ENCODE measurements at regions not wholly inside any gene's neighbourhood (a gene's known extent, or its start where the extent isn't known, plus 50 kb on each side); places are given as distances from the start of the nearest gene placed in this dataset.

- no peaks in the 10 kb centered on the region for H4K20me1 ChIP-seq (ENCODE audit: insufficient read depth, poor library complexity, severe bottlenecking)
- 88% methylated on average over 6 of the region's 6 CpGs for WGBS (ENCODE audit: low lambda C conversion rate, missing lambda C conversion rate)
- H3K4me3 ChIP-seq = no peak overlapping the region
- no peak overlapping the region for H2AFZ ChIP-seq
- TF ChIP-seq EZH2phosphoT487 (IDR thresholded peaks at IDR 0.05; ENCODE audit: low read depth, severe bottlenecking, unreplicated experiment) (no peak), EZH2 (IDR thresholded peaks at IDR 0.05; ENCODE audit: borderline replicate concordance) (no peak), CTCF (IDR thresholded peaks at IDR 0.05; ENCODE audit: poor library complexity) (no peak)
- H3K4me2 ChIP-seq = no peak overlapping the region
- H3K9me3 ChIP-seq (ENCODE audit: low read depth) = no peaks in the 10 kb centered on the region
- no peak for DNase-seq (ENCODE audit: low spot score)
- H3K27me3 ChIP-seq = no peaks in the 10 kb centered on the region
- no peaks in the 10 kb centered on the region for H3K9me2 ChIP-seq (replicated peaks; ENCODE audit: insufficient read depth)
- H3K4me1 ChIP-seq (ENCODE audit: insufficient read depth) = no peaks in the 10 kb centered on the region
- H3K36me3 ChIP-seq (replicated peaks; ENCODE audit: insufficient read depth, low read depth) = no peaks in the 10 kb centered on the region
- H3K27ac ChIP-seq = no peak overlapping the region
- no peaks in the 10 kb centered on the region for H3K79me2 ChIP-seq
Measured at GRCh38 chr2:118716102-118716501, 131.3 kb downstream of the EN1 start.

- Histone ChIP-seq H3K36me3 (replicated peaks; ENCODE audit: insufficient read depth, low read depth) (no peaks in the 10 kb centered on the region), H3K27ac (no peak overlapping the region), H2AFZ (no peak overlapping the region), H3K27me3 (no peaks in the 10 kb centered on the region), H3K4me2 (no peak overlapping the region), H3K4me3 (no peak overlapping the region), H3K9me2 (replicated peaks; ENCODE audit: insufficient read depth) (no peaks in the 10 kb centered on the region), H3K9me3 (ENCODE audit: low read depth) (no peaks in the 10 kb centered on the region), H3K79me2 (no peaks in the 10 kb centered on the region), H4K20me1 (ENCODE audit: insufficient read depth, poor library complexity, severe bottlenecking) (no peaks in the 10 kb centered on the region), H3K4me1 (ENCODE audit: insufficient read depth) (no peaks in the 10 kb centered on the region)
- WGBS (ENCODE audit: low lambda C conversion rate, missing lambda C conversion rate) = 89% methylated on average over 6 of the region's 6 CpGs
- DNase-seq (ENCODE audit: low spot score) = no peak
- TF ChIP-seq EZH2 (IDR thresholded peaks at IDR 0.05; ENCODE audit: borderline replicate concordance) = no peak
- no peak for TF ChIP-seq CTCF (IDR thresholded peaks at IDR 0.05; ENCODE audit: poor library complexity)
- TF ChIP-seq EZH2phosphoT487 (IDR thresholded peaks at IDR 0.05; ENCODE audit: low read depth, severe bottlenecking, unreplicated experiment) = no peak
Measured at GRCh38 chr2:118714118-118714517, 133.3 kb downstream of the EN1 start.

- Histone ChIP-seq H3K36me3 (replicated peaks; ENCODE audit: insufficient read depth, low read depth) (no peaks in the 10 kb centered on the region), H4K20me1 (ENCODE audit: insufficient read depth, poor library complexity, severe bottlenecking) (no peaks in the 10 kb centered on the region), H3K27me3 (no peaks in the 10 kb centered on the region), H3K4me3 (no peak overlapping the region), H3K27ac (no peak overlapping the region), H3K4me1 (ENCODE audit: insufficient read depth) (no peaks in the 10 kb centered on the region), H3K4me2 (no peak overlapping the region), H3K9me3 (ENCODE audit: low read depth) (no peaks in the 10 kb centered on the region), H2AFZ (no peak overlapping the region), H3K9me2 (replicated peaks; ENCODE audit: insufficient read depth) (no peaks in the 10 kb centered on the region), H3K79me2 (no peaks in the 10 kb centered on the region)
- WGBS (ENCODE audit: low lambda C conversion rate, missing lambda C conversion rate) = 91% methylated on average over 5 of the region's 5 CpGs
- TF ChIP-seq EZH2phosphoT487 (IDR thresholded peaks at IDR 0.05; ENCODE audit: low read depth, severe bottlenecking, unreplicated experiment) (no peak), EZH2 (IDR thresholded peaks at IDR 0.05; ENCODE audit: borderline replicate concordance) (no peak), CTCF (IDR thresholded peaks at IDR 0.05; ENCODE audit: poor library complexity) (no peak)
- DNase-seq (ENCODE audit: low spot score) = no peak
Measured at GRCh38 chr2:118711603-118712002, 135.8 kb downstream of the EN1 start.

- H3K4me3 ChIP-seq = no peak overlapping the region
- H3K4me2 ChIP-seq = no peak overlapping the region
- H3K79me2 ChIP-seq = no peaks in the 10 kb centered on the region
- H3K4me1 ChIP-seq (ENCODE audit: insufficient read depth) = no peaks in the 10 kb centered on the region
- H3K36me3 ChIP-seq (replicated peaks; ENCODE audit: insufficient read depth, low read depth) = no peaks in the 10 kb centered on the region
- H4K20me1 ChIP-seq (ENCODE audit: insufficient read depth, poor library complexity, severe bottlenecking) = no peaks in the 10 kb centered on the region
- H3K9me3 ChIP-seq (ENCODE audit: low read depth) = no peaks in the 10 kb centered on the region
- 53% methylated on average over 2 of the region's 2 CpGs for WGBS (ENCODE audit: low lambda C conversion rate, missing lambda C conversion rate)
- H3K9me2 ChIP-seq (replicated peaks; ENCODE audit: insufficient read depth) = no peaks in the 10 kb centered on the region
- no peak for DNase-seq (ENCODE audit: low spot score)
- TF ChIP-seq EZH2phosphoT487 (IDR thresholded peaks at IDR 0.05; ENCODE audit: low read depth, severe bottlenecking, unreplicated experiment) (no peak), CTCF (IDR thresholded peaks at IDR 0.05; ENCODE audit: poor library complexity) (no peak), EZH2 (IDR thresholded peaks at IDR 0.05; ENCODE audit: borderline replicate concordance) (no peak)
- no peak overlapping the region for H3K27ac ChIP-seq
- no peaks in the 10 kb centered on the region for H3K27me3 ChIP-seq
- H2AFZ ChIP-seq = no peak overlapping the region
Measured at GRCh38 chr2:118710481-118710880, 137.0 kb downstream of the EN1 start.

Measured in hepatocyte (in vitro differentiated cells).